SU-DHL-6 (cell line): ENCODE measurements at regions not wholly inside any gene's neighbourhood (a gene's known extent, or its start where the extent isn't known, plus 50 kb on each side); places are given as distances from the start of the nearest gene placed in this dataset.

Experiments used
- H2AFZ ChIP-seq: fragments of 200-600 bp; sonication (generic); 2 replicates; pipeline ENCODE4 v1.6.1; 2014; ENCODE audit warnings: low read depth, mild to moderate bottlenecking, moderate library complexity, mixed read lengths, antibody characterized with exemption, low read length; ENCODE audit not compliant: severe bottlenecking
- H3F3A ChIP-seq: fragments of 200-600 bp; shearing (Covaris generic); 2 replicates; pipeline ENCODE4 v1.6.0; 2016; ENCODE audit warnings: antibody characterized with exemption, mild to moderate bottlenecking; ENCODE audit not compliant: insufficient read depth
- H3K27ac ChIP-seq: fragments of 200-600 bp; sonication (generic); 2 replicates; pipeline ENCODE4 v1.5.1; 2016; ENCODE audit warnings: low read depth, mild to moderate bottlenecking, low read length, moderate library complexity, mixed read lengths
- H3K27me3 ChIP-seq: fragments of 200-600 bp; sonication (generic), shearing (Covaris generic); 2 replicates; pipeline ENCODE4 v1.6.0; 2014; ENCODE audit warnings: mild to moderate bottlenecking, low read length
- H3K36me3 ChIP-seq: fragments of 200-600 bp; sonication (generic); 2 replicates; pipeline ENCODE4 v1.6.1; 2014; ENCODE audit warnings: mild to moderate bottlenecking, low read length, mixed read lengths
- H3K4me2 ChIP-seq: fragments of 300-600, 200-600 bp; shearing (Covaris generic), sonication (generic); 2 replicates; pipeline ENCODE4 v1.6.0; 2014; ENCODE audit warnings: low read length, low read depth, mild to moderate bottlenecking; ENCODE audit not compliant: poor library complexity, severe bottlenecking
- H3K4me3 ChIP-seq: fragments of 200-600 bp; sonication (generic); 2 replicates; pipeline ENCODE4 v1.5.1; 2014; ENCODE audit warnings: antibody characterized with exemption, low read length, mild to moderate bottlenecking, mixed read lengths; ENCODE audit not compliant: insufficient read depth, poor library complexity, severe bottlenecking
- H3K79me2 ChIP-seq: fragments of 200-600 bp; sonication (generic); 2 replicates; pipeline ENCODE4 v1.6.1; 2014; ENCODE audit warnings: mild to moderate bottlenecking, low read length, moderate library complexity; ENCODE audit not compliant: insufficient read depth
- H3K9ac ChIP-seq: fragments of 200-600 bp; sonication (generic); 2 replicates; pipeline ENCODE4 v1.7.0; 2014; ENCODE audit warnings: mild to moderate bottlenecking, low read length
- H3K9me2 ChIP-seq: fragments of 200-600 bp; sonication (generic); replicated peaks from 2 replicates; pipeline ENCODE4 v1.6.1; 2014; ENCODE audit warnings: low read length; ENCODE audit not compliant: insufficient read depth
- H3K9me3 ChIP-seq: fragments of 200-600 bp; sonication (generic); 2 replicates; pipeline ENCODE4 v1.6.1; 2014; ENCODE audit warnings: low read length, mixed read lengths; ENCODE audit not compliant: insufficient read depth
- H4K20me1 ChIP-seq: fragments of 200-600 bp; sonication (generic); 2 replicates; pipeline ENCODE4 v1.6.1; 2014; ENCODE audit warnings: low read depth, mild to moderate bottlenecking, antibody characterized with exemption, low read length, moderate library complexity, mixed read lengths
- EZH2phosphoT487 ChIP-seq: fragments of 200-600 bp; sonication (generic), shearing (Covaris generic); conservative IDR thresholded peaks from 2 replicates; pipeline ENCODE4 v1.6.1; 2018; ENCODE audit warnings: mild to moderate bottlenecking, antibody characterized with exemption, low read length, moderate library complexity, mixed read lengths
- TF ChIP-seq, protein P1 (sequence below): fragments of 200-600 bp; sonication (generic); IDR thresholded peaks from one replicate; pipeline ENCODE4 v1.5.1; 2017; ENCODE audit warnings: antibody characterized with exemption, mild to moderate bottlenecking, low read length, moderate library complexity; ENCODE audit not compliant: insufficient read depth, poor library complexity, severe bottlenecking

DNA sequence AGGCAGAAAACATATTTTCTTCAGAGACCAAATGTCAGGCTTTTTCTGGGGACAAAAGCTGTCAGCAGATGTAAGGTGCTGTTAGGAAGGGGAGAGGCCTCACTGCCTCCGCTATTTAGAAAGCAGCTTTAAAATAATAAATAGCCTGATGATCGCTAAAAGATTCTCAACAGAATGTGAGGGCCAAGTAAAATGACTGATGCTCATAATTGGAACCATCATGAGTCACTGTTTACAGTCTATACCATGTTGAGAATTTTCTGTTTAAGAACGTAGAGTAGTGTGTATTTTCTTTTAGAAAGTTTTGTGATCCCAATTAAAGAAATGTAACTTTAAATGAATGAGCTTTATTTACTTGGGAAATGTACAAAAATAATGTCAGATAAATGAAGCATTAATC is 220.0 kb downstream of the CLIC5 start:
- no peak for TF ChIP-seq EZH2phosphoT487
- TF ChIP-seq, protein P1, sequence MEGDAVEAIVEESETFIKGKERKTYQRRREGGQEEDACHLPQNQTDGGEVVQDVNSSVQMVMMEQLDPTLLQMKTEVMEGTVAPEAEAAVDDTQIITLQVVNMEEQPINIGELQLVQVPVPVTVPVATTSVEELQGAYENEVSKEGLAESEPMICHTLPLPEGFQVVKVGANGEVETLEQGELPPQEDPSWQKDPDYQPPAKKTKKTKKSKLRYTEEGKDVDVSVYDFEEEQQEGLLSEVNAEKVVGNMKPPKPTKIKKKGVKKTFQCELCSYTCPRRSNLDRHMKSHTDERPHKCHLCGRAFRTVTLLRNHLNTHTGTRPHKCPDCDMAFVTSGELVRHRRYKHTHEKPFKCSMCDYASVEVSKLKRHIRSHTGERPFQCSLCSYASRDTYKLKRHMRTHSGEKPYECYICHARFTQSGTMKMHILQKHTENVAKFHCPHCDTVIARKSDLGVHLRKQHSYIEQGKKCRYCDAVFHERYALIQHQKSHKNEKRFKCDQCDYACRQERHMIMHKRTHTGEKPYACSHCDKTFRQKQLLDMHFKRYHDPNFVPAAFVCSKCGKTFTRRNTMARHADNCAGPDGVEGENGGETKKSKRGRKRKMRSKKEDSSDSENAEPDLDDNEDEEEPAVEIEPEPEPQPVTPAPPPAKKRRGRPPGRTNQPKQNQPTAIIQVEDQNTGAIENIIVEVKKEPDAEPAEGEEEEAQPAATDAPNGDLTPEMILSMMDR: no peak
- H3K79me2 ChIP-seq: no peaks in the 10 kb centered on the region
- H4K20me1 ChIP-seq: no peaks in the 10 kb centered on the region
- H3K9ac ChIP-seq: no peak overlapping the region
- H3K36me3 ChIP-seq: no peaks in the 10 kb centered on the region
- H3K9me2 ChIP-seq: no peaks in the 10 kb centered on the region
- no peaks in the 10 kb centered on the region for H3K9me3 ChIP-seq
- H3K4me2 ChIP-seq: no peak overlapping the region
- no peaks in the 10 kb centered on the region for H3F3A ChIP-seq
- no peaks in the 10 kb centered on the region for H3K27me3 ChIP-seq
- H2AFZ ChIP-seq: no peak overlapping the region
- no peak overlapping the region for H3K4me3 ChIP-seq
- H3K27ac ChIP-seq: no peak overlapping the region

DNA sequence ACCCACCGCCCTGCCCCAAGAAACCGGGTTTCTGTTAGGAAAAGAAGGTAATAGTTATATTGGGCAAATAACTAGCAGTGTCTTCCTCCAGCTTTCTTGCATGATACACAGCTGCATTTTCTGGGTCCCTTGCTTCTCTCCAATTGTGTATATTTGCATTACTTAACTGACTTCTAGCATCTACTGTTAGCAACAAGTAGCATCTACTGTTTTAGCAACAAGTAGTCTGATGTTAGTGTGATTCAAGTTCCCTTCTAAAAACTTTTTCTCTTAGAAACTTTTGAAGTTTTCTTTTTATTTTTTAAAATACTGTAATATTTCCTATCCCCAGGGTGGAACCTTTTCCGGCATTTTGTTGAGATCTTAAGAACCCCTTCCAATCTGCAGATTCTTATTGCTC is 221.2 kb downstream of the CLIC5 start:
- TF ChIP-seq, protein P1: no peak
- no peak for TF ChIP-seq EZH2phosphoT487
- no peaks in the 10 kb centered on the region for H4K20me1 ChIP-seq
- H3K4me3 ChIP-seq: no peak overlapping the region
- no peaks in the 10 kb centered on the region for H3K27me3 ChIP-seq
- H3K36me3 ChIP-seq: no peaks in the 10 kb centered on the region
- no peaks in the 10 kb centered on the region for H3K9me3 ChIP-seq
- no peak overlapping the region for H3K4me2 ChIP-seq
- no peak overlapping the region for H3K27ac ChIP-seq
- no peaks in the 10 kb centered on the region for H3K9me2 ChIP-seq
- H2AFZ ChIP-seq: no peak overlapping the region
- H3F3A ChIP-seq: no peaks in the 10 kb centered on the region
- no peak overlapping the region for H3K9ac ChIP-seq
- H3K79me2 ChIP-seq: no peaks in the 10 kb centered on the region

DNA sequence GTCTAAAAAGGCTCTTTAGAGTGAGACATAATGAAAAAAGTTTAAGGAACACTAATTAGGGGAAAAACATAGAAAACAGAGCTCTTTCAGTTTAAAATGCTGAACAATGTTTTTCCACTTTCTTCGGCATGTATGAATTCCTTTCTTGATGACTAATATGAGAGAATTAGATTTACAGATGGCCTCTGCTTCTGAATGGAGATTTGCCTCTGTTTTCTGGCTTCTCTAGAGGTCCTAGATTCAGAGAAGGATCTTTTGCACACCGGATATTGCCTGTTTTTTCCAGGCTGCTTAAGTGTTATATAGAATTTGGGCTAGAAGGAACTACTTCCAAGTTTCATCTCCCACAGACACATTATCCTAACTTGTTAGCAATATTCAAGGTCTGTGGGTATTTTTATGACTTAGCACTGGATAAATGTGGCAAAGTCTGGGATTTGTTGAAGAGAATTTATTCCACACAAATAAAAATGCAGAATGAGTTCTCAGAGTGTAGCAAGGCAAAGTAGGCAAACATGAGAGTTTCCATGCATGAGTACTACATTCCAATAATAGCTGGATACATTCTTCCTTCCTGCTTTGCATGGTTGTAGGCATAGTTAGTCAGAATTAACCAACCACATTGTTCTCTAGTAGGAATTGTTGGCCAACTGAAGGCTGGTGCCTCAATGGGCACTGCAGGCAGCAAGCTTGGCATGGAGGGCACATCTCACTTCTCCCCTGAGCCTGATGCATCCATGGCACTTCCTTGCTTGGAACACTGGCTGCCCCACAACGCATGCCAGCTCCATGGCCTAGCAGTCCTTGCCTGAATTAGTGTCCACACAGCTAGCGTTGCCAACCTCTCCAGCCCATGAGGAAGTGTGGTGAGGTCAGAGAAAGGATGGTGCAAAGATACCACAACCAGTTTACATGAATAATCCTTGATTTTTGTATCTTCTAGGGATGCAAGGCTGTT is 224.2 kb downstream of the CLIC5 start:
- Histone ChIP-seq H3K79me2 (no peaks in the 10 kb centered on the region), H4K20me1 (no peaks in the 10 kb centered on the region), H3K9me2 (no peaks in the 10 kb centered on the region), H3K4me3 (no peak overlapping the region), H2AFZ (no peak overlapping the region), H3K27me3 (no peaks in the 10 kb centered on the region), H3K4me2 (no peak overlapping the region), H3K9me3 (no peaks in the 10 kb centered on the region), H3K9ac (no peak overlapping the region), H3K27ac (no peak overlapping the region), H3K36me3 (no peaks in the 10 kb centered on the region), H3F3A (no peaks in the 10 kb centered on the region)
- TF ChIP-seq EZH2phosphoT487: no peak
- TF ChIP-seq, protein P1: no peak
